ENCODE measurements at regions not wholly inside any gene's neighbourhood (a gene's known extent, or its start where the extent isn't known, plus 50 kb on each side); places are given as distances from the start of the nearest gene placed in this dataset.
"Not testable (repeated sequence)": the region's sequence is repeated elsewhere in the genome, so short reads cannot be mapped to it uniquely, and the experiment has no call there.

GRCh38 chr4:181830404-181831035, 412.7 kb upstream of the TENM3 start:
- no peak overlapping the region for H3K4me3 ChIP-seq (replicated peaks; ENCODE audit: low read depth, low read length)
- DNase-seq (ENCODE audit: low read depth) = no peak
- TF ChIP-seq CTCF (IDR thresholded peaks at IDR 0.05; ENCODE audit: low read length, missing control alignments) = no peak

- no peak overlapping the region for H3K4me3 ChIP-seq (replicated peaks; ENCODE audit: low read depth, low read length)
- no peak for DNase-seq (ENCODE audit: low read depth)
- TF ChIP-seq CTCF (IDR thresholded peaks at IDR 0.05; ENCODE audit: low read length, missing control alignments) = no peak
Observed at GRCh38 chr4:181834071-181834470, 409.1 kb upstream of the TENM3 start.

GRCh38 chr4:181835348-181835747, 407.9 kb upstream of the TENM3 start:
- no peak for DNase-seq (ENCODE audit: low read depth)
- no peak for TF ChIP-seq CTCF (IDR thresholded peaks at IDR 0.05; ENCODE audit: low read length, missing control alignments)
- H3K4me3 ChIP-seq (replicated peaks; ENCODE audit: low read depth, low read length) = no peak overlapping the region

- no peak overlapping the region for H3K4me3 ChIP-seq (replicated peaks; ENCODE audit: low read depth, low read length)
- DNase-seq (ENCODE audit: low read depth) = no peak
- no peak for TF ChIP-seq CTCF (IDR thresholded peaks at IDR 0.05; ENCODE audit: low read length, missing control alignments)
Observed at GRCh38 chr4:181838253-181838652, 404.9 kb upstream of the TENM3 start.

- not testable (repeated sequence) for H3K4me3 ChIP-seq (replicated peaks; ENCODE audit: low read depth, low read length); DNase-seq (ENCODE audit: low read depth)
Observed at GRCh38 chr4:181843797-181844196, 399.4 kb upstream of the TENM3 start.

GRCh38 chr4:181845617-181846016, 397.6 kb upstream of the TENM3 start:
- no peak for TF ChIP-seq CTCF (IDR thresholded peaks at IDR 0.05; ENCODE audit: low read length, missing control alignments)
- H3K4me3 ChIP-seq (replicated peaks; ENCODE audit: low read depth, low read length) = no peak overlapping the region
- no peak for DNase-seq (ENCODE audit: low read depth)

- TF ChIP-seq CTCF (IDR thresholded peaks at IDR 0.05; ENCODE audit: low read length, missing control alignments) = no peak
- H3K4me3 ChIP-seq (replicated peaks; ENCODE audit: low read depth, low read length) = no peak overlapping the region
- no peak for DNase-seq (ENCODE audit: low read depth)
Observed at GRCh38 chr4:181846934-181847333, 396.3 kb upstream of the TENM3 start.
